OCI-LY7 (cell line): ENCODE measurements at regions not wholly inside any gene's neighbourhood (a gene's known extent, or its start where the extent isn't known, plus 50 kb on each side); places are given as distances from the start of the nearest gene placed in this dataset.

ENCODE experiments used
- BruUV-seq: library from RNA; stranded (reverse); fragments of 400-500 nt; replicated peaks from 2 replicates; lab custom pipeline; 2021; lab: Mats Ljungman, UMichigan
- CTCF ChIA-PET: fragments of 300-600 bp; sonication (Branson Sonifier 250); formaldehyde crosslinking; loops from one replicate; lab custom pipeline; 2022; ENCODE audit warnings: antibody characterized with exemption; ENCODE audit not compliant: unreplicated experiment; lab: Charles Lee
- POLR2A ChIA-PET: fragments of 300-600 bp; sonication (Branson Sonifier 250); formaldehyde crosslinking; loops from one replicate; lab custom pipeline; 2022; ENCODE audit warnings: antibody characterized with exemption; lab: Charles Lee
- DNase-seq: peaks from one replicate; pipeline ENCODE4 v3.0.0-alpha.2; 2015; ENCODE audit warnings: low spot score
- H2AFZ ChIP-seq: fragments of 200-600 bp; sonication (generic), shearing (Covaris generic); 2 replicates; pipeline ENCODE4 v1.6.1; 2014; ENCODE audit warnings: mild to moderate bottlenecking, antibody characterized with exemption, low read length, moderate library complexity
- H3K27ac ChIP-seq: fragments of 200-600 bp; sonication (generic); 2 replicates; pipeline ENCODE4 v1.5.1; 2014; ENCODE audit warnings: mixed run types, low read depth, mild to moderate bottlenecking, moderate library complexity, low read length, inconsistent platforms; ENCODE audit not compliant: poor library complexity, severe bottlenecking
- H3K36me3 ChIP-seq: fragments of 200-600 bp; sonication (generic); 2 replicates; pipeline ENCODE4 v1.6.1; 2014; ENCODE audit warnings: mild to moderate bottlenecking, antibody characterized with exemption, low read length, moderate library complexity, mixed read lengths; ENCODE audit not compliant: insufficient read depth
- H3K4me1 ChIP-seq: fragments of 200-600 bp; sonication (generic); 2 replicates; pipeline ENCODE4 v1.5.1; 2014; ENCODE audit warnings: mild to moderate bottlenecking, low read length; ENCODE audit not compliant: insufficient read depth, poor library complexity, severe bottlenecking
- H3K4me2 ChIP-seq: fragments of 200-600 bp; sonication (generic); 2 replicates; pipeline ENCODE4 v1.6.1; 2014; ENCODE audit warnings: mild to moderate bottlenecking, low read length
- H3K4me3 ChIP-seq: fragments of 200-600 bp; sonication (generic); 2 replicates; pipeline ENCODE4 v1.5.1; 2014; ENCODE audit warnings: mild to moderate bottlenecking, low read depth, low read length; ENCODE audit not compliant: poor library complexity, severe bottlenecking
- H3K79me2 ChIP-seq: fragments of 200-600 bp; sonication (generic); 2 replicates; pipeline ENCODE4 v1.6.1; 2016; ENCODE audit warnings: low read depth, mild to moderate bottlenecking, low read length, moderate library complexity, mixed read lengths; ENCODE audit not compliant: insufficient read depth
- H3K9me2 ChIP-seq: fragments of 200-600 bp; sonication (generic); 2 replicates; pipeline ENCODE4 v1.6.1; 2016; ENCODE audit warnings: mild to moderate bottlenecking, low read length, mixed read lengths; ENCODE audit not compliant: insufficient read depth
- H3K9me3 ChIP-seq: fragments of 200-600 bp; sonication (generic); 2 replicates; pipeline ENCODE4 v1.6.1; 2014; ENCODE audit warnings: mild to moderate bottlenecking, mixed run types, low read length, mixed read lengths
- H4K20me1 ChIP-seq: fragments of 200-600 bp; sonication (generic); 2 replicates; pipeline ENCODE4 v1.6.1; 2014; ENCODE audit warnings: mild to moderate bottlenecking, antibody characterized with exemption, low read length, moderate library complexity, mixed read lengths; ENCODE audit not compliant: insufficient read depth
- CTCF ChIP-seq: fragments of 200-600 bp; sonication (generic); conservative IDR thresholded peaks from 2 replicates; pipeline ENCODE4 v1.5.1; 2014; ENCODE audit warnings: mild to moderate bottlenecking, antibody characterized with exemption, low read length, moderate library complexity, mixed read lengths
- EZH2phosphoT487 ChIP-seq: fragments of 200-600 bp; sonication (generic); IDR thresholded peaks from 2 replicates; pipeline ENCODE4 v1.6.1; 2018; ENCODE audit warnings: low read depth, borderline replicate concordance, mild to moderate bottlenecking, mixed run types, antibody characterized with exemption, low read length, moderate library complexity, mixed read lengths
- intact Hi-C: fragments of 100-400 bp; cut with micrococcal nuclease; formaldehyde crosslinking; loops from one replicate; pipeline ENCODE4 v1.10.0; 2022; ENCODE audit not compliant: unreplicated experiment

- no peak overlapping the region for H3K27ac ChIP-seq
Measured at GRCh38 chr7:33705333-33705833, 200.0 kb upstream of the BMPER start.

GRCh38 chr7:33706186-33706585, 199.2 kb upstream of the BMPER start:
- H3K4me3 ChIP-seq = no peak overlapping the region
- H3K4me1 ChIP-seq = no peaks in the 10 kb centered on the region
- H3K36me3 ChIP-seq = no peaks in the 10 kb centered on the region
- ChIA-PET CTCF (no interaction called here), POLR2A (no interaction called here)
- H3K4me2 ChIP-seq = no peak overlapping the region
- H4K20me1 ChIP-seq = no peaks in the 10 kb centered on the region
- no peak overlapping the region for H3K27ac ChIP-seq
- no peak for DNase-seq
- no peaks in the 10 kb centered on the region for H3K9me3 ChIP-seq
- no TSS peak for BruUV-seq
- H3K79me2 ChIP-seq = no peaks in the 10 kb centered on the region
- H2AFZ ChIP-seq = no peak overlapping the region
- intact Hi-C loops = no loop called here
- TF ChIP-seq EZH2phosphoT487 = no peak
- H3K9me2 ChIP-seq = no peaks in the 10 kb centered on the region

More at GRCh38 chr7:33705333-33705833, 200.0 kb upstream of the BMPER start:
- no peaks in the 10 kb centered on the region for H3K4me1 ChIP-seq
- BruUV-seq = no TSS peak
- no peak overlapping the region for H3K4me3 ChIP-seq
- CTCF ChIA-PET = no interaction called here
- no peaks in the 10 kb centered on the region for H3K9me2 ChIP-seq
- no peak for TF ChIP-seq EZH2phosphoT487
- TF ChIP-seq CTCF = no peak
- H3K79me2 ChIP-seq = no peaks in the 10 kb centered on the region
- no peak overlapping the region for H2AFZ ChIP-seq
- H4K20me1 ChIP-seq = no peaks in the 10 kb centered on the region
- intact Hi-C loops = no loop called here
- DNase-seq = no peak
- POLR2A ChIA-PET = interaction anchor here (0.7 kb wide), 1 partner anchor 62 kb away, joined by 3 read pairs; no protein-coding TSS in a partner anchor
- H3K4me2 ChIP-seq = no peak overlapping the region
- H3K9me3 ChIP-seq = no peaks in the 10 kb centered on the region
- H3K36me3 ChIP-seq = no peaks in the 10 kb centered on the region

GRCh38 chr7:33706771-33707200, 198.6 kb upstream of the BMPER start:
- Histone ChIP-seq H3K4me2 (no peak overlapping the region), H3K27ac (no peak overlapping the region), H4K20me1 (no peaks in the 10 kb centered on the region), H3K4me3 (no peak overlapping the region), H3K36me3 (no peaks in the 10 kb centered on the region), H3K9me2 (no peaks in the 10 kb centered on the region), H3K79me2 (no peaks in the 10 kb centered on the region), H3K9me3 (no peaks in the 10 kb centered on the region), H3K4me1 (no peaks in the 10 kb centered on the region), H2AFZ (no peak overlapping the region)
- DNase-seq = no peak
- POLR2A ChIA-PET = no interaction called here
- TF ChIP-seq EZH2phosphoT487 (no peak), CTCF (no peak)
- CTCF ChIA-PET = no interaction called here
- intact Hi-C loops = no loop called here
- no TSS peak for BruUV-seq
